Pancreas (tissue), 10 donors: ENCODE measurements at regions not wholly inside any gene's neighbourhood (a gene's known extent, or its start where the extent isn't known, plus 50 kb on each side); places are given as distances from the start of the nearest gene placed in this dataset.

Experiments used
- ATAC-seq, 4 donors: fragments of 200-7000 bp; cut with Tn5 transposase; one replicate each; pipeline versions ENCODE4 v1.8.0 to v1.9.1; 2020; ENCODE audit warnings: mild to moderate bottlenecking in 4 of 4, moderate library complexity in 4 of 4
- DNase-seq, 6 donors: peaks; one replicate each; pipeline ENCODE4 v3.0.0-alpha.2; 2020
- FAIRE-seq: peaks from 2 replicates; lab custom pipeline; 2012; peaks lifted over from hg19 to GRCh38; lab: Jason Lieb, UNC
- H3K27ac ChIP-seq, 4 donors: fragments of 200-600 bp; sonication (generic); 1 replicate in 3 of 4; 2 replicates in 1 of 4; pipeline versions ENCODE4 v1.5.0 to v1.8.0; 2020
- H3K27me3 ChIP-seq, 4 donors: fragments of 200-600 bp; one replicate each; pipeline ENCODE4 v1.8.0; 2021
- H3K36me3 ChIP-seq, 3 donors: fragments of 200-600 bp; sonication (generic) in 1 of 3; one replicate each; pipeline versions ENCODE4 v1.5.0 to v1.8.0; 2020 to 2021
- H3K4me1 ChIP-seq, 3 donors: fragments of 200-600 bp; one replicate each; pipeline ENCODE4 v1.8.0; 2021
- H3K4me3 ChIP-seq, 4 donors: fragments of 200-600 bp; sonication (generic) in 2 of 4; one replicate each; pipeline versions ENCODE4 v1.5.0 to v1.8.0; 2020 to 2021
- H3K9me3 ChIP-seq, 4 donors: fragments of 200-600 bp; one replicate each; pipeline ENCODE4 v1.8.0; 2021
- CTCF ChIP-seq, 4 donors: fragments of 200-600 bp; sonication (generic) in 3 of 4; IDR thresholded peaks; one replicate each; pipeline versions ENCODE4 v1.5.0 to v1.8.0; 2021; ENCODE audit warnings: antibody characterized with exemption in 4 of 4
- whole genome bisulfite sequencing, 2 donors: extraction: QIAGEN DNeasy Blood & Tissue Kit; methylation state at CpG; one replicate each; pipeline ENCODE4 v1.1.7; 2013; 5-methylcytosine and 5-hydroxymethylcytosine counted together
- intact Hi-C, 3 donors: fragments of 100-400 bp; cut with DNase I; formaldehyde crosslinking; loops; one replicate each; pipeline versions ENCODE4 v1.11.1 to v1.14.2; 2022
- donor health status: healthy with polysubstance abuse.
- donor health status: DM: no; HTN: no; CAD: no; lungs with moderate emphysema.
- donor health status: DM: no; HTN: no; CAD: no.
- donor health status: control.
- donor health status: control.
- donor health status: Bipolar disorder and iron deficiency.
- donor health status: DM: yes; HTN: yes; CAD: no.
- donor health status: DM: no; HTN: no; CAD: no.
- donor health status: DM: no; HTN: no; CAD: no.
- donor health status: DM: yes; HTN: yes; CAD: no.

GRCh38 chr7:41869091-41869490 is 166.2 kb upstream of the INHBA start:
- no peak for TF ChIP-seq CTCF (IDR thresholded peaks at IDR 0.05)
- Histone ChIP-seq H3K36me3 (no peaks in the 10 kb centered on the region), H3K27ac (no peak overlapping the region), H3K4me3 (no peak overlapping the region), H3K4me1 (no peaks in the 10 kb centered on the region), H3K27me3 (no peaks in the 10 kb centered on the region), H3K9me3 (no peaks in the 10 kb centered on the region)
- intact Hi-C loops, result no loop called here
- no peak for DNase-seq
- ATAC-seq, result no peak
- no peak for FAIRE-seq

- FAIRE-seq (no peak), ATAC-seq (no peak), DNase-seq (no peak)
- H3K36me3 ChIP-seq, result no peaks in the 10 kb centered on the region
- TF ChIP-seq CTCF (IDR thresholded peaks at IDR 0.05), result no peak
- H3K27ac ChIP-seq, result no peak overlapping the region
- no peaks in the 10 kb centered on the region for H3K9me3 ChIP-seq
- no peaks in the 10 kb centered on the region for H3K27me3 ChIP-seq
- intact Hi-C loops, result no loop called here
- WGBS, 2 donors, result 20 to 24% methylated on average over 2 of the region's 2 CpGs
- no peaks in the 10 kb centered on the region for H3K4me1 ChIP-seq
- H3K4me3 ChIP-seq, result no peak overlapping the region
Measured at GRCh38 chr7:41867639-41868280, 164.9 kb upstream of the INHBA start.

- FAIRE-seq (no peak), ATAC-seq (no peak), DNase-seq (no peak)
- Histone ChIP-seq H3K36me3 (no peaks in the 10 kb centered on the region), H3K4me1 (no peaks in the 10 kb centered on the region), H3K27me3 (no peaks in the 10 kb centered on the region), H3K4me3 (no peak overlapping the region), H3K9me3 (no peaks in the 10 kb centered on the region), H3K27ac (no peak overlapping the region)
- intact Hi-C loops, result no loop called here
- TF ChIP-seq CTCF (IDR thresholded peaks at IDR 0.05), result no peak
- 43 to 54% methylated on average over 2 of the region's 2 CpGs for WGBS, 2 donors
Measured at GRCh38 chr7:41862261-41862660, 159.4 kb upstream of the INHBA start.

- H3K4me3 ChIP-seq, result no peak overlapping the region
- no peaks in the 10 kb centered on the region for H3K36me3 ChIP-seq
- no peaks in the 10 kb centered on the region for H3K4me1 ChIP-seq
- intact Hi-C loops, result no loop called here
- no peak overlapping the region for H3K27ac ChIP-seq
- TF ChIP-seq CTCF (IDR thresholded peaks at IDR 0.05), result no peak
- ATAC-seq (no peak), DNase-seq (no peak), FAIRE-seq (no peak)
- no peaks in the 10 kb centered on the region for H3K27me3 ChIP-seq
- WGBS, 2 donors, result 46 to 51% methylated on average over 3 of the region's 3 CpGs
- no peaks in the 10 kb centered on the region for H3K9me3 ChIP-seq
Measured at GRCh38 chr7:41861642-41862041, 158.8 kb upstream of the INHBA start.

- H3K27me3 ChIP-seq, result no peaks in the 10 kb centered on the region
- no peaks in the 10 kb centered on the region for H3K9me3 ChIP-seq
- intact Hi-C loops, result no loop called here
- H3K4me3 ChIP-seq, result no peak overlapping the region
- no peak for ATAC-seq
- no peak for TF ChIP-seq CTCF (IDR thresholded peaks at IDR 0.05)
- no peak overlapping the region for H3K27ac ChIP-seq
- no peaks in the 10 kb centered on the region for H3K36me3 ChIP-seq
- FAIRE-seq, result no peak
- WGBS, 2 donors, result 34 to 58% methylated on average over 2 of the region's 2 CpGs
- H3K4me1 ChIP-seq, result no peaks in the 10 kb centered on the region
- DNase-seq, result no peak
Measured at GRCh38 chr7:41858201-41858600, 155.3 kb upstream of the INHBA start.
